ENCODE measurements at regions not wholly inside any gene's neighbourhood (a gene's known extent, or its start where the extent isn't known, plus 50 kb on each side); places are given as distances from the start of the nearest gene placed in this dataset.
A peak's percentile ranks its signal among the peaks of the same experiment; 100 is the strongest.

DNA sequence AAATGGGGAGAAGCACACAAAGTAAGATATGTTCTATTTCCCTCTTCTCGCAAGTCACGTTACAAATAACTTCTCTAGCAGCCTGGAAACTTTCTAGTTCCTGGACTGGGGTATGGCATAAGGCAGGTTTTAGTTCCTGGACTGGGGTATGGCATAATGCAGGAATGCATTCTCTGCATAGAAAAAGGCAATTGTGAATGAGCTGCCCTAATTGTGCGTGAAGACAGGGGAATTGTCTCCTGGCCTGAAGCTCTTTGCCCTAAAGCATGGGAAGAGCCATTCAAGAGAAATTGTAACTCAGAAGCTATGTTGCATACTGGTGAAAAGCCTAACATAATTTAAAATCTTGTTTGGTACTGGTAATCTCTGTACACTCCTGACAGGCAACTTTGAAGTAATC lies 54.3 kb upstream of the CBLB start:
- DNase-seq (ENCODE audit: low spot score), result no peak

DNA sequence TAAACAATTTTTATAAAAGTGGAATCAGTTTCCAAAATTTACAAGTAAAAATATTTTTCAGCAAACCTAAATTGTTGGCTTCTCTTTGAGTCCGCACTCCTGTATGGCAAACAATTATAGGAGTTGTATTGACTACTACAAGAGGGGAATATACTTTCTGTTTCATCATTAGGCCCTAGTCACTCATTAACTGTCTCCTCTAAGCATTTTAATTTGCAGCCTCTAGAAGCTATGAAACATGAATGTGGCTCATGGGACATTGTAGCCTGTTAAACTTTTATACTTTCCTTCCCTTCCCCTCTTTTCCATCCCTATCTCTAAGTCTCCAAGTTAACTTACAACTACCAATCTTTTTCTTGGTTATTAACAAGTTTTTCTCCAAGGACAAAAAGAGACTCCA lies 58.9 kb upstream of the CBLB start:
- DNase-seq (ENCODE audit: low spot score), result no peak

DNA sequence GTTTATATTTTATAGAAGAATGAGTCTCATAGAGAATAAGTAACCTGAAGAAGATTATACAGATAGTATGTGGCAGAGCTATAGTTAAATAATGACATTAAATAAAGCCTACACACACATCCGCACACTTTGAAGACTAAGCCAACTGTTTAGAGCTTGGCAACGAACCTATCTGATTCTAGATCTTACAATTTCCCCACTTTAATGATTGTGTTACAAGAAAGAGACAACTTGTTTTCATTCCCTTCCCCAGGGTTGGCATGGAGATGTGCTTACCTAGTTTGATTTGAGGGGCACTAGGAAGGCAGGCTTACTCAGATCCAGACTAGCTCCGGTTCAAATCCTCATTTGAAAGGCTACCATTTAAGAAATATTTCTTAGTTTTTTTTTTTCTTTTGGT lies 61.9 kb upstream of the CBLB start:
- no peak for DNase-seq (ENCODE audit: low spot score)

DNA sequence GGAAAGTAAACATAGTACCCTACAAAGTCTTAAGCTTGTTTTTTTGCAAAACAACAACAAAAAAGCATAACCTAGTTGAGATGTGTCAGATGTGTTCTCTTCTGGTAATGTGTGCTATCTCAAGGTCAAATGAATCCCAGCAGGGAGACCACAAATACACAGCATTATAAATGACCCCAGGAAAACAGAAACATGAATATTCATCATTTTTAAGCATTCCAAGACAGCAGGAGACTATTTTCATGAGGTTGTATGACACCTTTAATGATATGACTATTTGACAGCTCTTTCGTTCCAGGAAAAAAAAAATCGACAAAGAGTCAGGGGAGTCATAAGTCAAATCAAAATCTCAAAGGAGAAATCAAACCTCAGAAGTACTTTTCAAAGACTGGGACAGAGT lies 62.7 kb upstream of the CBLB start:
- no peak for DNase-seq (ENCODE audit: low spot score)

DNA sequence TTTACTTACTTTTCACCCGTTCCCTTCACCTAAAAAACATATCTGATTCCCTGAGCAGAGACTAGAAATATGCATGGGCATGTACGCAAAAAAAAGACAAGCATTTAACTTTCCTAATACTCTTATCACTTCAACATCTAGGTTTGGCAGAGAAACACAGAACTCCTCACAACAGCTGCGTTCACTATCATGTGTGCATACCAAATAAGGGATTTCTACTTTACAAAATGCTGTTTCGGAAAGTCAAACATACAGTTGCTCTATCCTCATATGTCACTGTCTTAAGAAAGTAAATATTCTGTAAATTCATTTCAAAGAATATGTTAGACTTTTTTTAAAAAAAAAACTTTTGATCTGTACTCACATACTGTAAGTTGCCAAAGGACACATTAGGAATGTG lies 65.1 kb upstream of the CBLB start:
- DNase-seq (ENCODE audit: low spot score), result no peak

DNA sequence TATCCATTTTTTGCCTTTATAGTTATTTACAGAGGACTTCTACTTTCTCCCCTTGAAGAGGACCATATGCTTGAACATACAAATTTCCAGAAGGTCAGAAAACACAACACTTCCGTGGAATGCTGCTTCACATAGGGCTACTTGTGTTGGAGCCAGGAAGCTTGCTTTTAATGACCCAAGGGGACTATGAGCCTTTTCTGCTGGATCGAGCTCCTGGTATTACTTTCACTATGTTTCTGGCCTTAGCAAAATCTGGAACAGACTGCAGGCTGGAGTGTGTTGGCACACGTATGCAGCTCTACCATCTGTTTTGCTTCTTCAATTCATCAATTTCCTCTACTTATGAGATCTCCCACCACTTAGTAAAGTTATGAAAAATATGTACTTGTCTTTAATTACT lies 69.3 kb upstream of the CBLB start:
- DNase-seq (ENCODE audit: low spot score), result peak; percentile 46

DNA sequence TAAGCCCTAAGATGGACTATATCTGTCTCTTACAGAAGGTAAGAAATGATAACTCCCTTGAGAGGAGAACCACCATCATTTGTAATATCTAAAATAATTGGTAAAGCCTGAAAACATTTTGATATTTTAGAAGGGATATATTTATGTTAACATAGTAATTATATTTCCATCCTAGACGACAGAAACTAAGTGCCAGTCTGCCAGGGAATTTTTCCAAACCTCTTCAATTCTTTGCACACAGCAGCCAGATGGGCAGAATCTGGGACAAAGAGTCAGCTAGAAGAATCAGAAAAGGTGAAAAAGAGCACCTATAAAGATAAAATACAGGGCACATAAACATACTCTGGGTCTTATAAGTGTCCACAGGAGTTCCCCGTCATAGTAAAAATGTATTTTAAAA lies 70.0 kb upstream of the CBLB start:
- DNase-seq (ENCODE audit: low spot score), result no peak

DNA sequence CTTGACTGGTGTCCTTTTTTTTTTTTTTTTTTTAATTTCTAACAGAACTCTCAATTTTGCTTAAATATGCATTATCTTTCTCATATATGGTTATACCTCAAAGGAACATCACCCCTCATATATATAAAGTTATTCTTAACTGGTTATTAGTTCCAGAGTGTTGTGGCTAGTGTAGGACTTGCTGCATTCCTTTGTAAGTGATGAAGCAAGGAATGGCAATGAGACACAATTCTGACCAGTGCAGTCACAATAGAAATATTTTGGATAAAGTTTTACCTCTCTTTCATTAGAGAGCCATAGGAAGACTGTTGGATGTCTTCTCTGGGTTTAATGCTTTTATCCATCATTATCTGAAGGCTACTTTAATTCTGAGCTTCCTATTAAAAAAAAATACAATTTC lies 75.5 kb upstream of the CBLB start:
- DNase-seq (ENCODE audit: low spot score), result peak; percentile 42

DNA sequence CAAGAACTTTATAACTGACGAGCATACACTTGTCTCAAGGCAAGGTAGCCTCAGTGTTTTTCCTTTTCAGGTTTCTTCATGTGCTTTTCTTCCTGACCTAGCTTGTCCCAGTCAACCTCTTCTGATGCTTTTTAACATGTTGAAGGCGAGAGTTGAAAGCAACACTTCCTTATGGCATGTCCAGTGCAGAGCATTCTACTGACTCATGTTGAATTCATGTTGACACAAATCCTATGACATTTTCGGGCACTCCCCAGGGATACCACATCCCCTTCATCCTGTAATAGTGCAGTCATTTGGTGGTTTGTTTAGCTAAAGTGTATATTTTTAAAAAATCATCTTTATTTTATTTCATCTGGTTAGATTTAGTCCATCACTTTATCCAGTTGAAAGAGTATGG lies 75.9 kb upstream of the CBLB start:
- peak; percentile 56 for DNase-seq (ENCODE audit: low spot score)

DNA sequence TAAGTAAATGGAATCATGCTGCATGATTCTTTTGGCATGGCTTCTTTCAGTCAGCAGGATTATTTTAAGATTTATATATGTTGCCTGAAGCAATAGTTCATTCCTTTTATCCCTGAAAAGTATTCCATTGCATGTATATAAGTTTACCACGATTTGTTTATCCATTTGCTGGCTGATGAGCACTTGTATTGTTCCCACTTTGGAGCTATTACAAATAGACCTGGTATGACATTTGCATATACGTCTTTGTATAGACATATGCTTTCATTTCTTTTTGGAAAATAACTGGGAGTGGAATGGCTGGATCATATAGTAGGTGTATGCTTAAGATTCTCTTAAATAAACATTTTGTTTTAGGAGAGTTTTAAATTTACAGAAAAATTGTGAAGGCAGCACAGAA lies 79.3 kb upstream of the CBLB start:
- no peak for DNase-seq (ENCODE audit: low spot score)

DNA sequence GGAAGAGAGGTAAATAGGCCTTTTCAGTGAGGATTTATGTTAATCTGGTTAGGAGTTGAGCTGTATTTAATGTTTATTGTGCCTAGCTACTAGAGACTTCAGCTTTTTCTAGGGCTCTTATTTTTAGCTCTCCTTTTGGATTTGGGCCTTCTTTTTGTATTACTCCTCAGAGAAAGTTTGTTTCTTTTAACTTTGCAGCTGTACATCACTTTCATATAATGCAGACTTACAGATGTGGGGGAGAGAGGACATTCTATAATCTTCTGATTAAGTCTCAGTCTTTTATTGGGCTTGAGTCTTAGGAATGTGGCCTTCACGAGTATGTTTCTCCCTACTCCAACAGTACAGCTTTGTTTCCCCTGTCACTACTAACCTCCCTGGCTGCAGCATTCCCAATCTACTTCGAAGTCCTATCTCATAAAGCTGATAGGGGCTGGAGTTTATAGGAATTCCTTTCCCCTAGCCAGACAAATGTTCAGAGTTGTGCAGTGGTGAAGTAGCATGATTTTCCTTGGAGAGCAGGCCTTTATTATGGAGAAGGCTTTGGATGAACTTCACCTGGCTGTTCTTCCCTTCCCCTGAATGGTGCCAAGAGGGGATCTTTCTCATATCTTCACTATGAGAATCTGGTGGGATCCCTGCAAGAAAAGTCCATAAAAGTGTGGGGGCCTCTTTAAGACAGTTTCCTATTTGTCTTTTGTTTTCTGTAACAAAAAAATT lies 82.2 kb upstream of the CBLB start:
- no peak for DNase-seq (ENCODE audit: low spot score)

DNA sequence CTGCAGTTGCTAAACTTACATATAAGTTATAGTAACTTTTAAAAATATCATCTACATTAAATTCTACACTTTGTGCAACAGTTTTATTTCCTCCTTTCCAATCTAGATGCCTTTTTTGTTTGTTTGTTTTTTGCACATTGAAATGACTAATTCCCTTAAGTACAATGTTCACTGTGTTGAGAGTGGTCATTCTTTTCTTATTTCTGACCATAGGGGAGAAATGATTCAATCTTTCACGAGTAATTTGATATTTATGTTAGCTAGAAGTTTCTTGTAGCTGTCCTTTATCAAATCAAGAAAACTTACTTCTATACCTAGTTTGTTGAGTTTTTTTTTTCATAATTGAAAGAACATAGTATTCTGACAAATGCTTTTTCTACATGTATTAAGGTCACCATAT lies 85.0 kb upstream of the CBLB start:
- no peak for DNase-seq (ENCODE audit: low spot score)

DNA sequence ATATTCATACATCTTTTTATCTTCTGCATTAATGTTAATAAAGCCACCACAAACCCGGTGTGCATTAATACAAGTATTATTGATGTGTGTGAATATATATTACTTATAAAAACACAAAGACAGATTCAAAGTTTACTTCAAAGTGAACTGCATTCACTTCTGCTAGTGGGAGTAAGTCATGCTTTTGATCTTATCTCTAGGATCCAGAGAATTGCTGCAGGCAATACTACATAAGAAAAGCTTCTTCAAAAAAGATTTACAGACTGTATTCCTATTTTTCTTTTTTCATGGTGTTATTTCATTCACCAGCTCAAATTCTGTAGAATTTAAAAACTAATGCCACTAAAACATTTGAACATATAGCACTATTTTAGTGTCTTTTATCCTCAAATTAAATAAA lies 87.5 kb upstream of the CBLB start:
- no peak for DNase-seq (ENCODE audit: low spot score)

DNA sequence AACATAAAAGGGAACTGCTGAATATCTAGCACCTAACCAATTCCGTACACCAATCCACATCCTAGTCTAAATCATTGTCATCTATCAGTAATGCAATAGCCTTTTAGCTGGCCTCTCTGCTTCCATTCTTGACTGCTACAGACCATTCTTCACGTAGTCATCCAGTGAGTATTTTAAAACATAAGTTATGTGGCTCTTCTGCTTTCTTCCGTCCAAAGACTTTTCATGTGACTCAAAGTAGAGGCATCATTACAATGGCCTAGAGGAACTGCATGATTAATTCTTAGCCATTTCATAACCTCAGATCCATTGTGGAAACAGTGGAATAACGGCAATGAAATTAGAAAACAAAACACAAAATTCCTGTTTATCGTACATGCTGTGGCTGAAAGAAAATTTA lies 88.9 kb upstream of the CBLB start:
- DNase-seq (ENCODE audit: low spot score), result peak; percentile 13

DNA sequence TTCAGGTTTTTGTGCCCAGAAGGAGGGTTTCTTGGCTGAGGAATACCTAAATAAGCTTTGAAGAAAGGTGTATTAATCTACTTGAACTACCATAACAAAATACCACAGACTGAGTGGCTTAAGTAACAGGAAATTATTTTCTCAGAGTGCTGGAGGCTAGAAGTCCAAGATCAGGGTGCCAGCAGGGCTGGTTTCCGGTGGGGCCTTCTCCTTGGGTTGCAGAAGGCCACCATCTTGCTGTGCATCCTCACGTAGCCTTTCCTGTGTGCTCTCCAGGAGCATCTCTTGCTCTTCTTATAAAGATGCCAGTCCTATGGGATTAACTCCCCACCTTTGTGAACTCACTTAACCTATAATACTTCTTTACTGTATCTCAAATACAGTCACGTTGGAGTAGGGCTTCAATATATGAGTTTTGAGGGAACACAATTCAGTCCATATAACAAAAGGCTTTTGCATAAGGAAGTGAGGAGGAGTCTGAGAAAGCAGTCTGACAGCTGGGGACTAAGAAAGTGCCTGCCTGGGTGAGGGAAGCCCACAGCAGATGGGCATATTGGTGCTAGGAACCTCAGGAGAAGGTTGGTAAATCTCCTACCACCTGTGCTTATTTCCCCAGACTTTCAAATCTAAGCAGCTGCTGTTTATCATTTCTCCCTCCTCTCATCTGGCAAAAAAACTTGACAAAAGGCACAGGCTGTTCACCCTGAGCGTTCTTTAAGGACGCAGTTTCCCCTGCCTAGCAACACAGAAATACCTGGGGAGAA lies 89.6 kb upstream of the CBLB start:
- DNase-seq (ENCODE audit: low spot score), result no peak

DNA sequence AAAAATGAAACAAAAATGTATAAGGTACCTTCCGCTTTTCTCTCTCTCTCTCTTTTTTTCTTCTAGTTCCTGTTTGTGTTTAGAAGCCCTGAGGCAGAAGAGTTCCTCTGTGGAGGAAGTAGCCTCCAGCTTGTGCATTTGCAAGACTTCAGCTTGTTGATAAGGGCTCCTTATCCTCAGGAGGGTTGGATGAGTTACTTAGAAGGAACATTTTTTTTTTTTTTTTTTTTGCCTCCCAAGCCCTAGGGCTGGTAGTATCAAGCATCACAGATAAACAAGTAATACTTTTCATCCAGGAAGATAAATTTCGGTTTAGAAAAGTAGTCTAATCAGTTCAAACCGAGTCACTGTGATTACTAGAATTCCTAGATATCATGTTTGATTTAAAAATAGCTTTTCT lies 91.0 kb upstream of the CBLB start:
- DNase-seq (ENCODE audit: low spot score), result no peak

DNA sequence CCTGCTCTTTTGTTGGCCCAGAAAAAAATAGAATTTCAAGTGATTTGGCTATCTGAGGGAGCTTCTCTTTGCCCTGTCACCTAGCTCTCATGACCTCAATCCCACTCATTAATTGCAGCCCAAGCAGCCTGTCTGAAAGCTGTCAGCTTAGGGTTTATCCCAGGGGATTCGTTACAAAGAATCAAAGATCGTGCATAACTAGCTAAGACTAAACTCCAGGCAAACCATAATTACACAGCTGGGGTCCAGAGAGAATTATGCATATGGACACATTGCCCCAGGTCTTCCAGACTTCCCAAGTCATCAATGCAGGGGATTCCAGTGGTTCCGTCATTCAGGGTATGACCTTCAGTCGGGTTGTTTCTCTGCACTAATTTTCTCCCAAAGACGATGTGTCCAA lies 91.6 kb upstream of the CBLB start:
- DNase-seq (ENCODE audit: low spot score), result no peak

DNA sequence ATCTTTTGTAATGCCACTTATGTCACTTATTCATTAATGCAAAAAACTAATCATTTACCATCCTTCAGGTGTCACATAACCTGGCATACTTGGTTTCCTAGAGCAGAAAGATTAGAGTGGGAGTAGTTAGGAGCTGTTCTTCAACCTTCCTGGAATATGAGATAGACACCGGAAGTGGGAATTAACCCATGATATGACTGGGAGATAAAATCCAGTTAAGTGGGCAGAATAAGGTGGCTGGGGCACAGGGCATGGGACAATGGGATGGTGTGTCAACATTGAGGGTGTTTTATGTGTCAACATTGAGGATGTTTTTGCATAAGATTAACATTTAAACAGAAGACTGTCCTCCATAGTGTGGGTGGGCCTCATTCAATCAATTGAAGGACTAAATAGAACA lies 94.3 kb upstream of the CBLB start:
- no peak for DNase-seq (ENCODE audit: low spot score)

DNA sequence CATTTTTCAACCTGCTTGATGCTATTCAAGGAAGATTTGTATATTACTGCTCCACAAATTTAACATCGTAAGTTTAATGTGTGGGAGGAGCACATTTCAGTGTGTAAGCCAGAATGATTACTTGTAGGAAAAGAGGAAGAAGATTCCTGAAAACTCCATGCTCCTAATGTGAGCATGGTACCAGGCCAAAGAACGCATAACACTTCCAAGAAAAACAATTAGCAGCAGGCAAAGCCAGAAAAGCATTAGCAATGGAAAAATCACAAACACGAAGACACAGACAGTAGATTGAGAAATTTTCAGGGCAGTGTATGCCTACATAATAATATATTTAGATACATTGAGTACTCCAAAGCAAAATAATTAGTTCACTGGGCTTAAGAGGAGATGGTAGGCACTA lies 96.6 kb upstream of the CBLB start:
- no peak for DNase-seq (ENCODE audit: low spot score)

DNA sequence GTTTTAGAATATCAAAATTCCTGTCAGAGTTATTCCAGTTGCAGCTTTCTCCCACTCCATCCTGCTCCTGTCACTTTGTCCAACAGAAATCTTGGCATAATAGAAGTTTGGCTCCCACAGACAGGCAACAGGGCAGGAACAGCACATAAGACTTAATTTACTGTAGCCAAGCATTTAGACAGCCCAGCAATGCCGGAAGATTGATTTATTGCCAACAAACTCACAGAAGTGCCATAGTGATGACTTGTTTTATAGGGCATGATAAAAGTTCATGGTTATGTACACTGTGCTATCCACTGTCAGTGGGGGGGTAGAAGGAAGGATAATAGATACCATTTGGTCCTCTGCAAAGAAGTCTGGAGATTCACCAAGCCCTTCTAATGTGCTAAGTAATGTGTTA lies 98.3 kb upstream of the CBLB start:
- peak; percentile 10 for DNase-seq (ENCODE audit: low spot score)

DNA sequence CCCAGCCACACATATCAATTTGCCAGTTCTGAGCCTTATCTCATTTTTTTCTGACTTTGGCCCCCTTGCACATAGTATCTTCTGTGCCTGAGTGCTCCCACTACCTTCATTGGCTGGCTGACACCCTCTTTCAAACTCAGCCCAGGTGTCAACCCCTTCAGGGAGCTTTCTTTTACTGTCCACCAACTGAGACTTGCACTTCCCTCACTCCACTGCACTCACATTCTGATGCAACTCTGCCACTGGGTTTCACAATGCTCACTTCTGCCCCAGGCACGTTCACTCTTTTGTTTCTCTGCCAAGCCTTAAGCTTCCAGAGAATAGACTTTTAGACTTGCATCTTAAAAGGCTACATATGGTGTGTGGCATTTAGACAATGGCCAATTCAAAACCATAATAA lies 101.5 kb upstream of the CBLB start:
- DNase-seq (ENCODE audit: low spot score), result peak; percentile 37

DNA sequence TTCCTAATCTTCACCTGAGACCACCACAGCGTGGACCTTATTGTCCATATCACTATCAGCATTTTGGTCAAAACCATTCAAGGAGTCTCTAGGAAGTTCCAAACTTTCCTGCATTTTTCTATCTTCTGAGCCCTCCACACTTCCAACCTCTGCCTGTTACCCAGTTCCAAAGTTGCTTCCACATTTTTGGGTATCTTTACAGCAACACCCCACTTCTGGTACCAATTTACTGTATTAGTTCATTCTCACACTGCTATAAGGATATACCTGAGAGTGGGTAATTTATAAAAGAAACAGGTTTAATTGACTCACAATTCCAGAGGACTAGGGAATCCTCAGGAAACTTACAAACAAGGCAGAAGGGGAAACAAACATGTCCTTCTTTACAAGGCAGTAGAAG lies 103.3 kb upstream of the CBLB start:
- DNase-seq (ENCODE audit: low spot score), result no peak

DNA sequence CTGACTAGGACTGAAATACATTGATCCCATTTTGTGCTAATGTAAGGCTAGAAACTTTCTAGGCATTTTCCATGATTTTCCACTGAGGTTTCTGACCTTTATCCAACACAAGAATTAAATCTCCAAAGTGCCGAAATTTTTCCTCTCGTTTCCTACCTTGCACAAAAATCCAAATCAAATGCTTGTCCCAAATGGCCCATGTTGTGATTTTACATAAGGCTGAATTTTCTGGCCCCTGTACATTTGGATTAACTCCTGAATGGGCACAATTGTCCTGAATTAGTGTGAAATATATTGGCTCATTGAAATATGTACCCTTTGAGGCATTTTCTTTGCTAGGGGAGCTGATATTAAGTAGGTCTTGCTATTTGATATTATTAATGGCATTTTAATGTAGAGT lies 105.6 kb upstream of the CBLB start:
- no peak for DNase-seq (ENCODE audit: low spot score)

DNA sequence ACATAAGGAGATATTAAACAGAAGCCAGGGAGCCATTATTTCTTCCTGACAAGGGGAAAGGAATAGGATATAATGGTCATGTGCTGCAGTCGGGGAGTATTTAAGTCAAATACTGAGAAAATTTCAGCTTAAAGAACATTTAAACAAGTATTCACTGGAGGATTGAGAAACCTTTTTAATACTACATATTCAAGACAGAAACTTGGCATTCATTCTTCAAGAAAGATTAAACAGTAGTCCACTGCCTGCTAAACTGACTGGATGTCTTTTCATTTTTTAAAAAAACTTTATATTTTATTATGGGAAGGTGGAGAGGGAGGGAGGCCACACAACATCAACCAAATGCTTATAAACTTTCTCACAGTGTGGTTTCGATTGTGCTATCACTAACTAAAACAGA lies 107.4 kb upstream of the CBLB start:
- no peak for DNase-seq (ENCODE audit: low spot score)
